Liver (tissue), 8 donors: ENCODE measurements at regions not wholly inside any gene's neighbourhood (a gene's known extent, or its start where the extent isn't known, plus 50 kb on each side); places are given as distances from the start of the nearest gene placed in this dataset.

ENCODE experiments used
- DNase-seq: peaks from one replicate; pipeline ENCODE4 v3.0.0-alpha.2; 2017; ENCODE audit warnings: low spot score
- H3K27ac ChIP-seq, 2 donors: one replicate each; pipeline ENCODE4 v1.7.0; 2013; ENCODE audit warnings: inconsistent platforms in 2 of 2, low read length in 2 of 2, control low read depth in 1 of 2, low read depth in 1 of 2, mild to moderate bottlenecking in 1 of 2
- H3K27me3 ChIP-seq, 4 donors: one replicate each; pipeline versions ENCODE4 v1.6.1 to v1.7.0; 2013; ENCODE audit warnings: low read length in 3 of 4, inconsistent platforms in 1 of 4, mild to moderate bottlenecking in 1 of 4, moderate library complexity in 1 of 4; ENCODE audit not compliant: control insufficient read depth in 4 of 4, insufficient read depth in 4 of 4
- H3K36me3 ChIP-seq, 4 donors: one replicate each; pipeline versions ENCODE4 v1.6.1 to v1.7.0; 2013; ENCODE audit warnings: low read length in 3 of 4, mild to moderate bottlenecking in 3 of 4, low read depth in 1 of 4, moderate library complexity in 1 of 4; ENCODE audit not compliant: control insufficient read depth in 4 of 4, insufficient read depth in 3 of 4
- H3K4me1 ChIP-seq, 4 donors: one replicate each; pipeline versions ENCODE4 v1.6.1 to v1.7.0; 2013; ENCODE audit warnings: low read length in 3 of 4, mild to moderate bottlenecking in 3 of 4, moderate library complexity in 1 of 4; ENCODE audit not compliant: control insufficient read depth in 4 of 4, insufficient read depth in 4 of 4
- H3K4me3 ChIP-seq, 3 donors: one replicate each; pipeline versions ENCODE4 v1.6.1 to v1.7.0; 2013; ENCODE audit warnings: low read length in 3 of 3, control low read depth in 1 of 3, low read depth in 1 of 3, mild to moderate bottlenecking in 1 of 3
- H3K9ac ChIP-seq, 2 donors: one replicate each; pipeline ENCODE4 v1.7.0; 2013; ENCODE audit warnings: low read length in 2 of 2, mild to moderate bottlenecking in 2 of 2, moderate library complexity in 2 of 2, control low read depth in 1 of 2, low read depth in 1 of 2
- H3K9me3 ChIP-seq, 4 donors: one replicate each; pipeline versions ENCODE4 v1.6.1 to v1.7.0; 2013; ENCODE audit warnings: low read length in 3 of 4; ENCODE audit not compliant: control insufficient read depth in 4 of 4
- EGR1 ChIP-seq, 2 donors: IDR thresholded peaks; 2 replicates each; pipeline ENCODE4 v1.6.1; 2016 to 2018; ENCODE audit warnings: antibody characterized with exemption in 2 of 2, low read depth in 2 of 2
- FOXA1 ChIP-seq: IDR thresholded peaks from 2 replicates; pipeline ENCODE4 v1.6.1; 2016; ENCODE audit warnings: antibody characterized with exemption
- FOXA2 ChIP-seq: IDR thresholded peaks from 2 replicates; pipeline ENCODE4 v1.6.1; 2016; ENCODE audit warnings: antibody characterized with exemption
- GABPA ChIP-seq, 2 donors: IDR thresholded peaks in 1 of 2; conservative IDR thresholded peaks in 1 of 2; 2 replicates each; pipeline ENCODE4 v1.6.1; 2016; ENCODE audit warnings: antibody characterized with exemption in 2 of 2, mild to moderate bottlenecking in 1 of 2, moderate library complexity in 1 of 2
- HNF4A ChIP-seq, 2 donors: conservative IDR thresholded peaks; 2 replicates each; pipeline ENCODE4 v1.6.1; 2016; ENCODE audit warnings: antibody characterized with exemption in 2 of 2, mild to moderate bottlenecking in 2 of 2
- HNF4G ChIP-seq: IDR thresholded peaks from 2 replicates; pipeline ENCODE4 v1.6.1; 2016; ENCODE audit warnings: antibody characterized with exemption
- JUND ChIP-seq, 2 donors: IDR thresholded peaks; 2 replicates each; pipeline ENCODE4 v1.6.1; 2016; ENCODE audit warnings: antibody characterized with exemption in 2 of 2
- NR2F2 ChIP-seq: IDR thresholded peaks from 2 replicates; pipeline ENCODE4 v1.6.1; 2016; ENCODE audit warnings: antibody characterized with exemption
- RAD21 ChIP-seq, 2 donors: IDR thresholded peaks; 2 replicates each; pipeline ENCODE4 v1.6.1; 2016; ENCODE audit warnings: antibody characterized with exemption in 2 of 2, mild to moderate bottlenecking in 2 of 2
- REST ChIP-seq: IDR thresholded peaks from 2 replicates; pipeline ENCODE4 v1.6.1; 2016; ENCODE audit warnings: antibody characterized with exemption, mild to moderate bottlenecking
- RXRA ChIP-seq, 2 donors: IDR thresholded peaks; 2 replicates each; pipeline ENCODE4 v1.6.1; 2017 to 2018; ENCODE audit warnings: antibody characterized with exemption in 2 of 2, mild to moderate bottlenecking in 1 of 2
- SP1 ChIP-seq: IDR thresholded peaks from 2 replicates; pipeline ENCODE4 v1.6.1; 2018; ENCODE audit warnings: antibody characterized with exemption, mild to moderate bottlenecking
- TAF1 ChIP-seq: conservative IDR thresholded peaks from 2 replicates; pipeline ENCODE4 v1.6.1; 2016; ENCODE audit warnings: antibody characterized with exemption, mild to moderate bottlenecking
- YY1 ChIP-seq: IDR thresholded peaks from 2 replicates; pipeline ENCODE4 v1.6.1; 2016; ENCODE audit warnings: antibody characterized with exemption, mild to moderate bottlenecking
- ZBTB33 ChIP-seq: IDR thresholded peaks from 2 replicates; pipeline ENCODE4 v1.6.1; 2016; ENCODE audit warnings: antibody characterized with exemption
- WGBS: extraction: QIAGEN DNeasy Blood & Tissue Kit; methylation state at CpG from one replicate; pipeline ENCODE4 v1.1.7; 2013; 5-methylcytosine and 5-hydroxymethylcytosine counted together
- TF ChIP-seq, protein P1 (sequence below): fragments of 150-350 bp; IDR thresholded peaks from 2 replicates; pipeline ENCODE4 v1.5.1; 2017; ENCODE audit warnings: improper control_type of control experiment, low read depth, low read length; ENCODE audit not compliant: missing input control
- TF ChIP-seq, protein P2 (sequence below): IDR thresholded peaks from 2 replicates; pipeline ENCODE4 v1.6.1; 2016; ENCODE audit warnings: antibody characterized with exemption
- TF ChIP-seq, protein P3 (sequence below): IDR thresholded peaks from 2 replicates; pipeline ENCODE4 v1.6.1; 2016; ENCODE audit warnings: antibody characterized with exemption
- donor health status: healthy.
- donor health status: healthy.
- donor health status: healthy.
- donor health status: healthy.
- donor health status: healthy.

DNA sequence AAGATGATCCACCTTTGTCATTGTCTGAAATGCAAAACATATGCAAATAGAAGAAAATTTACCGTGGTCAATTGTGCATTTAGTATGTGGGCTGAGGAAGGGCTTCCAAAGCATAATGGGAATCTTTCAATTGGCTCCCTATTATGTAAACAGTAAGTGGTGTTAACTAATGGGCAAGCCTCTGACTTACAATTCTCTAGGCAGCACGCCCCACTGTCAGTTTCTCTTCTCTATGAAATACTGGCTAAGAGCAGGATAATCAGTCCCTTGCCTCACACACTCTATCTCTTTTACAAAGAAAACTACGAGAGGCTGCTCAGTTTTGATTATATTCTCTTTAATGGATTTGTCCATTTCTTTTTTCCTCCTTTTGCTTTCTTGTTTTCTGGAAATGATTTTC lies 1272.6 kb downstream of the PCDH19 start:
- Histone ChIP-seq H3K4me3 (no peak overlapping the region), H3K27me3 (no peaks in the 10 kb centered on the region), H3K4me1 (no peaks in the 10 kb centered on the region), H3K9ac (no peak overlapping the region), H3K36me3 (no peaks in the 10 kb centered on the region), H3K9me3 (no peaks in the 10 kb centered on the region), H3K27ac (no peak overlapping the region)
- no peak for DNase-seq
- WGBS, result 81% methylated on average over 3 of the region's 3 CpGs
- TF ChIP-seq SP1 (no peak), EGR1 (IDR thresholded peaks at IDR 0.05; ENCODE audit: low read depth in 2 of 2) (no peak), RAD21 (IDR thresholded peaks at IDR 0.05) (no peak)
- TF ChIP-seq, protein P1, sequence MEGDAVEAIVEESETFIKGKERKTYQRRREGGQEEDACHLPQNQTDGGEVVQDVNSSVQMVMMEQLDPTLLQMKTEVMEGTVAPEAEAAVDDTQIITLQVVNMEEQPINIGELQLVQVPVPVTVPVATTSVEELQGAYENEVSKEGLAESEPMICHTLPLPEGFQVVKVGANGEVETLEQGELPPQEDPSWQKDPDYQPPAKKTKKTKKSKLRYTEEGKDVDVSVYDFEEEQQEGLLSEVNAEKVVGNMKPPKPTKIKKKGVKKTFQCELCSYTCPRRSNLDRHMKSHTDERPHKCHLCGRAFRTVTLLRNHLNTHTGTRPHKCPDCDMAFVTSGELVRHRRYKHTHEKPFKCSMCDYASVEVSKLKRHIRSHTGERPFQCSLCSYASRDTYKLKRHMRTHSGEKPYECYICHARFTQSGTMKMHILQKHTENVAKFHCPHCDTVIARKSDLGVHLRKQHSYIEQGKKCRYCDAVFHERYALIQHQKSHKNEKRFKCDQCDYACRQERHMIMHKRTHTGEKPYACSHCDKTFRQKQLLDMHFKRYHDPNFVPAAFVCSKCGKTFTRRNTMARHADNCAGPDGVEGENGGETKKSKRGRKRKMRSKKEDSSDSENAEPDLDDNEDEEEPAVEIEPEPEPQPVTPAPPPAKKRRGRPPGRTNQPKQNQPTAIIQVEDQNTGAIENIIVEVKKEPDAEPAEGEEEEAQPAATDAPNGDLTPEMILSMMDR, result no peak

GRCh38 chrX:99117011-99117410 lies 1293.1 kb downstream of the PCDH19 start:
- no peak overlapping the region for H3K9ac ChIP-seq
- H3K27me3 ChIP-seq, result no peaks in the 10 kb centered on the region
- no peaks in the 10 kb centered on the region for H3K4me1 ChIP-seq
- no peak for DNase-seq
- TF ChIP-seq, protein P2, sequence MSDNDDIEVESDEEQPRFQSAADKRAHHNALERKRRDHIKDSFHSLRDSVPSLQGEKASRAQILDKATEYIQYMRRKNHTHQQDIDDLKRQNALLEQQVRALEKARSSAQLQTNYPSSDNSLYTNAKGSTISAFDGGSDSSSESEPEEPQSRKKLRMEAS, result no peak
- TF ChIP-seq, protein P3, sequence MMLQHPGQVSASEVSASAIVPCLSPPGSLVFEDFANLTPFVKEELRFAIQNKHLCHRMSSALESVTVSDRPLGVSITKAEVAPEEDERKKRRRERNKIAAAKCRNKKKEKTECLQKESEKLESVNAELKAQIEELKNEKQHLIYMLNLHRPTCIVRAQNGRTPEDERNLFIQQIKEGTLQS, result no peak
- no peak for TF ChIP-seq TAF1
- no peak for TF ChIP-seq FOXA1
- no peak for TF ChIP-seq HNF4G
- TF ChIP-seq, protein P1, result no peak
- no peak for TF ChIP-seq GABPA (IDR thresholded peaks at IDR 0.05 in 1 of 2, conservative IDR thresholded peaks at IDR 0.05 in 1 of 2)
- no peak for TF ChIP-seq REST
- TF ChIP-seq RXRA (IDR thresholded peaks at IDR 0.05), result no peak
- no peak for TF ChIP-seq ZBTB33
- TF ChIP-seq YY1, result no peak
- TF ChIP-seq JUND (IDR thresholded peaks at IDR 0.05), result no peak
- no peak for TF ChIP-seq SP1
- no peak for TF ChIP-seq NR2F2
- TF ChIP-seq EGR1 (IDR thresholded peaks at IDR 0.05; ENCODE audit: low read depth in 2 of 2), result no peak
- TF ChIP-seq FOXA2, result no peak
- TF ChIP-seq RAD21 (IDR thresholded peaks at IDR 0.05), result no peak
- no peak for TF ChIP-seq HNF4A (conservative IDR thresholded peaks at IDR 0.05)
- no peaks in the 10 kb centered on the region for H3K36me3 ChIP-seq
- 45% methylated on average over 2 of the region's 2 CpGs for WGBS
- no peaks in the 10 kb centered on the region for H3K9me3 ChIP-seq
- H3K27ac ChIP-seq, result no peak overlapping the region
- no peak overlapping the region for H3K4me3 ChIP-seq
